Astrocyte of the cerebellum (primary cell): ENCODE measurements at regions not wholly inside any gene's neighbourhood (a gene's known extent, or its start where the extent isn't known, plus 50 kb on each side); places are given as distances from the start of the nearest gene placed in this dataset.

Source experiments
- DNase-seq: peaks from one replicate; pipeline ENCODE4 v3.0.0-alpha.2; 2011; ENCODE audit warnings: low read depth
- H3K4me3 ChIP-seq: 2 replicates; pipeline ENCODE4 v1.5.1; 2011; ENCODE audit warnings: mild to moderate bottlenecking, low read depth, low read length, moderate library complexity
- CTCF ChIP-seq: IDR thresholded peaks from 2 replicates; pipeline ENCODE4 v1.5.1; 2012; ENCODE audit warnings: low read length, low read depth, moderate library complexity, mild to moderate bottlenecking; ENCODE audit errors: missing control alignments
- in situ Hi-C: cut with HindIII; loops from 2 replicates; pipeline ENCODE4 v1.10.0; 2017; ENCODE audit warnings: low sequenced_read_pairs

- H3K4me3 ChIP-seq = no peak overlapping the region
- TF ChIP-seq CTCF = no peak
- in situ Hi-C loops = no loop called here
- no peak for DNase-seq
These were observed 183.1 kb downstream of the ALG10 start for GRCh38 chr12:34205401-34205800.

- in situ Hi-C loops = no loop called here
- TF ChIP-seq CTCF = no peak
- H3K4me3 ChIP-seq = no peak overlapping the region
- DNase-seq = no peak
These were observed 183.9 kb downstream of the ALG10 start for GRCh38 chr12:34206061-34206785.

GRCh38 chr12:34207858-34208257, 185.6 kb downstream of the ALG10 start:
- in situ Hi-C loops = no loop called here
- TF ChIP-seq CTCF = no peak
- DNase-seq = no peak
- no peak overlapping the region for H3K4me3 ChIP-seq

- TF ChIP-seq CTCF = no peak
- no peak for DNase-seq
- no peak overlapping the region for H3K4me3 ChIP-seq
- in situ Hi-C loops = no loop called here
These were observed 186.3 kb downstream of the ALG10 start for GRCh38 chr12:34208331-34209258.

- TF ChIP-seq CTCF = no peak
- no peak for DNase-seq
- in situ Hi-C loops = no loop called here
- H3K4me3 ChIP-seq = no peak overlapping the region
These were observed 187.1 kb downstream of the ALG10 start for GRCh38 chr12:34209259-34209835.

- H3K4me3 ChIP-seq = no peak overlapping the region
- DNase-seq = no peak
- in situ Hi-C loops = no loop called here
- TF ChIP-seq CTCF = no peak
These were observed 187.9 kb downstream of the ALG10 start for GRCh38 chr12:34210183-34210582.
